HG03460 (cell line): ENCODE measurements at regions not wholly inside any gene's neighbourhood (a gene's known extent, or its start where the extent isn't known, plus 50 kb on each side); places are given as distances from the start of the nearest gene placed in this dataset.

Experiments
- ATAC-seq: cut with Tn5 transposase; IDR thresholded peaks from one replicate; pipeline ENCODE4 v1.9.1; 2021; ENCODE audit not compliant: unreplicated experiment

- ATAC-seq = no peak
Measured at GRCh38 chr14:58923751-58924405, 264.6 kb upstream of the DAAM1 start.

GRCh38 chr14:58941629-58942028 is 246.8 kb upstream of the DAAM1 start:
- no peak for ATAC-seq

- ATAC-seq = no peak
Measured at GRCh38 chr14:58942516-58942915, 246.0 kb upstream of the DAAM1 start.

- ATAC-seq = no peak
Measured at GRCh38 chr14:58944343-58944967, 244.0 kb upstream of the DAAM1 start.

GRCh38 chr14:58944968-58945356 is 243.5 kb upstream of the DAAM1 start:
- no peak for ATAC-seq

- no peak for ATAC-seq
Measured at GRCh38 chr14:58946431-58946830, 242.0 kb upstream of the DAAM1 start.

GRCh38 chr14:58947156-58947555 is 241.3 kb upstream of the DAAM1 start:
- ATAC-seq = no peak

- ATAC-seq = no peak
Measured at GRCh38 chr14:58947814-58948445, 240.5 kb upstream of the DAAM1 start.

GRCh38 chr14:58950555-58950954 is 237.9 kb upstream of the DAAM1 start:
- ATAC-seq = no peak

- no peak for ATAC-seq
Measured at GRCh38 chr14:58951143-58951542, 237.3 kb upstream of the DAAM1 start.

- ATAC-seq = no peak
Measured at GRCh38 chr14:58954052-58954451, 234.4 kb upstream of the DAAM1 start.

GRCh38 chr14:58954901-58955861 is 233.3 kb upstream of the DAAM1 start:
- no peak for ATAC-seq

GRCh38 chr14:58961045-58961731 is 227.3 kb upstream of the DAAM1 start:
- no peak for ATAC-seq

GRCh38 chr14:58963873-58964597 is 224.4 kb upstream of the DAAM1 start:
- no peak for ATAC-seq

GRCh38 chr14:58964598-58964928 is 223.9 kb upstream of the DAAM1 start:
- no peak for ATAC-seq

- ATAC-seq = no peak
Measured at GRCh38 chr14:58965601-58966000, 222.9 kb upstream of the DAAM1 start.

GRCh38 chr14:58966997-58967396 is 221.5 kb upstream of the DAAM1 start:
- no peak for ATAC-seq

- ATAC-seq = no peak
Measured at GRCh38 chr14:58969951-58970751, 218.3 kb upstream of the DAAM1 start.

GRCh38 chr14:58972233-58973017 is 216.0 kb upstream of the DAAM1 start:
- ATAC-seq = peak; percentile 50
